ENCODE measurements at regions not wholly inside any gene's neighbourhood (a gene's known extent, or its start where the extent isn't known, plus 50 kb on each side); places are given as distances from the start of the nearest gene placed in this dataset.

DNA sequence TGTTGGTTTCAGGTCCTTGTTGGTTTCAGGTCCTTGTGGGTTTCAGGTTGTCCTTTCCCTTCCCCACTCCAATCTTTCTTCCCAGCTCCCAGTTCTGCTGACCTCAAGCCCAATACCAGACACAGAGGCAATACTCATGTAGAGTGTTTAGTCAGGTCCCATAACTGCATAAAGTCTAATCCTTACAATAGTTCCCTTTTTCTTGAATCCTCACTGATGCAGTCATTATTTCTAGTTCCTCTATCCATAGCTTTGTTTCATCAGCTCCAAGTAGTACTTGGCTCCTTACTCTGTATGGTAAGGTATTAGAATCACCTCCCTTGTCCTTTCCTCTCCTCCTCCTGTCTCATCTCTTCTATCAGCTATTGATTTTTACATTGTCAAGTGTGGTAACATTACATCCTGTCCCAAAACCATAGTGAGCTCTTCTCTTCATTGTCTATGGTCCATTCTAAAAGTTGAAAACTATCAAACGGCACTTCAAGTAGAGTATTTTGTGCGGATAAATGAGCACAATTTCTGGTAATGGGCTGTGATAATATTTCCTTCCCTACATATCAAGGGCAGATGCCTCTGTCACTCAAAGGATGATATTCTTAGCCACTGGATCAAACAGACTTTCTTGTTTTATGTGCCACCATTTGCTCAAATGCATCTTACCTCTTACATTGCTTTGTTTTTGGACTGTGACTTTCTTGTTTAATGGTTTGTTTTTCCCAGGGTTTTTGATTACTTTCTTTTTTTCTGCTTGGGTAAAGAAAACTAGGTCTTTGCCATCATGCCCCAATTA lies 57.2 kb upstream of the JDP2 start:
- H3K4me2 ChIP-seq (ENCODE audit: insufficient read depth, low read length): no peak overlapping the region
- TF ChIP-seq, protein P1, sequence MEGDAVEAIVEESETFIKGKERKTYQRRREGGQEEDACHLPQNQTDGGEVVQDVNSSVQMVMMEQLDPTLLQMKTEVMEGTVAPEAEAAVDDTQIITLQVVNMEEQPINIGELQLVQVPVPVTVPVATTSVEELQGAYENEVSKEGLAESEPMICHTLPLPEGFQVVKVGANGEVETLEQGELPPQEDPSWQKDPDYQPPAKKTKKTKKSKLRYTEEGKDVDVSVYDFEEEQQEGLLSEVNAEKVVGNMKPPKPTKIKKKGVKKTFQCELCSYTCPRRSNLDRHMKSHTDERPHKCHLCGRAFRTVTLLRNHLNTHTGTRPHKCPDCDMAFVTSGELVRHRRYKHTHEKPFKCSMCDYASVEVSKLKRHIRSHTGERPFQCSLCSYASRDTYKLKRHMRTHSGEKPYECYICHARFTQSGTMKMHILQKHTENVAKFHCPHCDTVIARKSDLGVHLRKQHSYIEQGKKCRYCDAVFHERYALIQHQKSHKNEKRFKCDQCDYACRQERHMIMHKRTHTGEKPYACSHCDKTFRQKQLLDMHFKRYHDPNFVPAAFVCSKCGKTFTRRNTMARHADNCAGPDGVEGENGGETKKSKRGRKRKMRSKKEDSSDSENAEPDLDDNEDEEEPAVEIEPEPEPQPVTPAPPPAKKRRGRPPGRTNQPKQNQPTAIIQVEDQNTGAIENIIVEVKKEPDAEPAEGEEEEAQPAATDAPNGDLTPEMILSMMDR (IDR thresholded peaks at IDR 0.05; ENCODE audit: extremely low read depth, low read depth, low read length): no peak
- no peak overlapping the region for H3K27ac ChIP-seq (ENCODE audit: low read depth, low read length)
- no peak for DNase-seq (ENCODE audit: insufficient read length, low spot score, missing footprints)
- no peaks in the 10 kb centered on the region for H3K79me2 ChIP-seq (ENCODE audit: insufficient read depth, low read length)
- H3K4me1 ChIP-seq (ENCODE audit: insufficient read depth, low read length): no peaks in the 10 kb centered on the region
- peaks cover 37% of the 10 kb centered on the region for H3K27me3 ChIP-seq (ENCODE audit: insufficient read depth, low read length)
- H4K20me1 ChIP-seq (ENCODE audit: insufficient read depth, low read length): no peaks in the 10 kb centered on the region
- H3K36me3 ChIP-seq (ENCODE audit: insufficient read depth, low read length): no peaks in the 10 kb centered on the region
- H3K4me3 ChIP-seq (ENCODE audit: insufficient read depth, low read length): no peak overlapping the region
- H2AFZ ChIP-seq (ENCODE audit: low read length): no peak overlapping the region
- H3K9me3 ChIP-seq (ENCODE audit: low read depth, low read length): no peaks in the 10 kb centered on the region

DNA sequence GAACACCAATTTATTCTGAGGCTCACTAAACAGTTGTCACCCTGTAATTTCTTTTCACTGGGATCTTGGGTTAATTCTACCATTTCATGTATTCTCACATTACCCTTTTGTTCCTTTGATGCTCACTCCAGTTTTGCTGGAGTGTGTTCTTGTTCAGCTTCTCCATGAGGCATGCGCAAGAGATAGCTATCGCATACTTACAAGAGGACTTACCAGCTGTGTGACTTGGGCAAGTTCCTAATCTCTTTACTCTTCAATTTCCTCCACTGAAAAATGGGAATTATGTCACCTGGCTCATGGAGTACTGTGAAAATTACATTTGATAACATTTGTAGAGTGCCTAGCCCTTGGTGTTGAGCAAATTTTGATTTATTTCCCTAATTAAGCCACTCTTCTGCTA lies 56.5 kb upstream of the JDP2 start:
- no peak overlapping the region for H2AFZ ChIP-seq (ENCODE audit: low read length)
- no peaks in the 10 kb centered on the region for H3K9me3 ChIP-seq (ENCODE audit: low read depth, low read length)
- TF ChIP-seq, protein P1 (IDR thresholded peaks at IDR 0.05; ENCODE audit: extremely low read depth, low read depth, low read length): no peak
- no peak for DNase-seq (ENCODE audit: insufficient read length, low spot score, missing footprints)
- no peaks in the 10 kb centered on the region for H4K20me1 ChIP-seq (ENCODE audit: insufficient read depth, low read length)
- no peak overlapping the region for H3K4me2 ChIP-seq (ENCODE audit: insufficient read depth, low read length)
- H3K4me1 ChIP-seq (ENCODE audit: insufficient read depth, low read length): no peaks in the 10 kb centered on the region
- no peak overlapping the region for H3K4me3 ChIP-seq (ENCODE audit: insufficient read depth, low read length)
- H3K79me2 ChIP-seq (ENCODE audit: insufficient read depth, low read length): no peaks in the 10 kb centered on the region
- H3K27ac ChIP-seq (ENCODE audit: low read depth, low read length): no peak overlapping the region
- H3K36me3 ChIP-seq (ENCODE audit: insufficient read depth, low read length): no peaks in the 10 kb centered on the region
- H3K27me3 ChIP-seq (ENCODE audit: insufficient read depth, low read length): peaks cover 33% of the 10 kb centered on the region

DNA sequence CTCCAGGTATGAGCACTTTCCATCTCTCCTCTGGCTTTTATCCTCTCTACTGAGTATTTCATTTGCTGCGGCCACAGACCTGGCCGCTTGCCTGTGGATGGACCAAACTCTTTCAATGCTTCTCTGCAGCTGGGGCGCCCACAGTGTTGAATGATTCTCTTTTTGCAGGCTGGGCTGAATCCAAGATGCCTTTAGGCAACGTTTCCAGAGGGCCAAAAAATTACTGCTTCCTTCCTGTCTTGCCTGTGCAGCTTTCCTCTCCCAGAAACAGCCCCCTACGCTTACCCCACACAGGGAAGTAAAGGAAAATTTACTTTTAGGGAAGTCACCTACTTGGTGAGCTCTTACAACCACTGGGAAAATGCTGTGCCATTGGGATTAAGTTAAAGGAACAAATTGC lies 55.6 kb upstream of the JDP2 start:
- H3K4me1 ChIP-seq (ENCODE audit: insufficient read depth, low read length): no peaks in the 10 kb centered on the region
- no peaks in the 10 kb centered on the region for H3K79me2 ChIP-seq (ENCODE audit: insufficient read depth, low read length)
- H3K36me3 ChIP-seq (ENCODE audit: insufficient read depth, low read length): no peaks in the 10 kb centered on the region
- no peak overlapping the region for H2AFZ ChIP-seq (ENCODE audit: low read length)
- peaks cover 32% of the 10 kb centered on the region for H3K27me3 ChIP-seq (ENCODE audit: insufficient read depth, low read length)
- no peak overlapping the region for H3K4me2 ChIP-seq (ENCODE audit: insufficient read depth, low read length)
- TF ChIP-seq, protein P1 (IDR thresholded peaks at IDR 0.05; ENCODE audit: extremely low read depth, low read depth, low read length): no peak
- H3K4me3 ChIP-seq (ENCODE audit: insufficient read depth, low read length): no peak overlapping the region
- no peaks in the 10 kb centered on the region for H3K9me3 ChIP-seq (ENCODE audit: low read depth, low read length)
- no peaks in the 10 kb centered on the region for H4K20me1 ChIP-seq (ENCODE audit: insufficient read depth, low read length)
- H3K27ac ChIP-seq (ENCODE audit: low read depth, low read length): no peak overlapping the region
- no peak for DNase-seq (ENCODE audit: insufficient read length, low spot score, missing footprints)

DNA sequence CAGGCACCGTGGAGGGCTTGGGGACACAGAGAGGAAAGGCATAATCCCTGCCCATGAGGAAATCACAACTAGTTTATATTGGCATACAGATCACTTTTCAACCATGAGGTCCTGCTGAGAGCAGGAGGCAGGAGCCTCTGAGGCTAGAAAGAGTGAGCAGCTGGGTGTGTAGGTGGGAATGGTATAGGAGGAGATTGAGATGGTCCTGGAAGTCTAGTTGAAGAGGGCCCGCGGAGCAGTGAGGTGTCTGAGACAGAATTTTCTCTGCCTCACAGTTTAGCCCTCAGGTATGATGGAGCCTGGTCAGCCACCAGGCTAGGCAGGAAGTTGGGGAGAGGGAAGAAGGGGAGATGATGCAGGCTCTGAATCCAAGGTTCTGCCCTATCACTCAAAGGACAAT lies 54.7 kb upstream of the JDP2 start:
- Histone ChIP-seq H3K4me3 (ENCODE audit: insufficient read depth, low read length) (no peak overlapping the region), H3K4me1 (ENCODE audit: insufficient read depth, low read length) (no peaks in the 10 kb centered on the region), H3K4me2 (ENCODE audit: insufficient read depth, low read length) (no peak overlapping the region), H3K79me2 (ENCODE audit: insufficient read depth, low read length) (no peaks in the 10 kb centered on the region), H3K36me3 (ENCODE audit: insufficient read depth, low read length) (no peaks in the 10 kb centered on the region), H3K27ac (ENCODE audit: low read depth, low read length) (no peak overlapping the region), H4K20me1 (ENCODE audit: insufficient read depth, low read length) (no peaks in the 10 kb centered on the region), H2AFZ (ENCODE audit: low read length) (no peak overlapping the region), H3K27me3 (ENCODE audit: insufficient read depth, low read length) (peaks cover 31% of the 10 kb centered on the region), H3K9me3 (ENCODE audit: low read depth, low read length) (no peaks in the 10 kb centered on the region)
- DNase-seq (ENCODE audit: insufficient read length, low spot score, missing footprints): no peak
- TF ChIP-seq, protein P1 (IDR thresholded peaks at IDR 0.05; ENCODE audit: extremely low read depth, low read depth, low read length): no peak
